Liver (tissue), 8 donors: ENCODE measurements at regions not wholly inside any gene's neighbourhood (a gene's known extent, or its start where the extent isn't known, plus 50 kb on each side); places are given as distances from the start of the nearest gene placed in this dataset.

Experiments
- DNase-seq: peaks from one replicate; pipeline ENCODE4 v3.0.0-alpha.2; 2017; ENCODE audit warnings: low spot score
- H3K27ac ChIP-seq, 2 donors: one replicate each; pipeline ENCODE4 v1.7.0; 2013; ENCODE audit warnings: inconsistent platforms in 2 of 2, low read length in 2 of 2, control low read depth in 1 of 2, low read depth in 1 of 2, mild to moderate bottlenecking in 1 of 2
- H3K27me3 ChIP-seq, 4 donors: one replicate each; pipeline versions ENCODE4 v1.6.1 to v1.7.0; 2013; ENCODE audit warnings: low read length in 3 of 4, inconsistent platforms in 1 of 4, mild to moderate bottlenecking in 1 of 4, moderate library complexity in 1 of 4; ENCODE audit not compliant: control insufficient read depth in 4 of 4, insufficient read depth in 4 of 4
- H3K36me3 ChIP-seq, 4 donors: one replicate each; pipeline versions ENCODE4 v1.6.1 to v1.7.0; 2013; ENCODE audit warnings: low read length in 3 of 4, mild to moderate bottlenecking in 3 of 4, low read depth in 1 of 4, moderate library complexity in 1 of 4; ENCODE audit not compliant: control insufficient read depth in 4 of 4, insufficient read depth in 3 of 4
- H3K4me1 ChIP-seq, 4 donors: one replicate each; pipeline versions ENCODE4 v1.6.1 to v1.7.0; 2013; ENCODE audit warnings: low read length in 3 of 4, mild to moderate bottlenecking in 3 of 4, moderate library complexity in 1 of 4; ENCODE audit not compliant: control insufficient read depth in 4 of 4, insufficient read depth in 4 of 4
- H3K4me3 ChIP-seq, 3 donors: one replicate each; pipeline versions ENCODE4 v1.6.1 to v1.7.0; 2013; ENCODE audit warnings: low read length in 3 of 3, control low read depth in 1 of 3, low read depth in 1 of 3, mild to moderate bottlenecking in 1 of 3
- H3K9ac ChIP-seq, 2 donors: one replicate each; pipeline ENCODE4 v1.7.0; 2013; ENCODE audit warnings: low read length in 2 of 2, mild to moderate bottlenecking in 2 of 2, moderate library complexity in 2 of 2, control low read depth in 1 of 2, low read depth in 1 of 2
- H3K9me3 ChIP-seq, 4 donors: one replicate each; pipeline versions ENCODE4 v1.6.1 to v1.7.0; 2013; ENCODE audit warnings: low read length in 3 of 4; ENCODE audit not compliant: control insufficient read depth in 4 of 4
- CTCF ChIP-seq: fragments of 150-350 bp; IDR thresholded peaks from 2 replicates; pipeline ENCODE4 v1.5.1; 2017; ENCODE audit warnings: improper control_type of control experiment, low read depth, low read length; ENCODE audit not compliant: missing input control
- EGR1 ChIP-seq, 2 donors: IDR thresholded peaks; 2 replicates each; pipeline ENCODE4 v1.6.1; 2016 to 2018; ENCODE audit warnings: antibody characterized with exemption in 2 of 2, low read depth in 2 of 2
- FOXA1 ChIP-seq: IDR thresholded peaks from 2 replicates; pipeline ENCODE4 v1.6.1; 2016; ENCODE audit warnings: antibody characterized with exemption
- FOXA2 ChIP-seq: IDR thresholded peaks from 2 replicates; pipeline ENCODE4 v1.6.1; 2016; ENCODE audit warnings: antibody characterized with exemption
- GABPA ChIP-seq, 2 donors: IDR thresholded peaks in 1 of 2; conservative IDR thresholded peaks in 1 of 2; 2 replicates each; pipeline ENCODE4 v1.6.1; 2016; ENCODE audit warnings: antibody characterized with exemption in 2 of 2, mild to moderate bottlenecking in 1 of 2, moderate library complexity in 1 of 2
- HNF4A ChIP-seq, 2 donors: conservative IDR thresholded peaks; 2 replicates each; pipeline ENCODE4 v1.6.1; 2016; ENCODE audit warnings: antibody characterized with exemption in 2 of 2, mild to moderate bottlenecking in 2 of 2
- HNF4G ChIP-seq: IDR thresholded peaks from 2 replicates; pipeline ENCODE4 v1.6.1; 2016; ENCODE audit warnings: antibody characterized with exemption
- JUND ChIP-seq, 2 donors: IDR thresholded peaks; 2 replicates each; pipeline ENCODE4 v1.6.1; 2016; ENCODE audit warnings: antibody characterized with exemption in 2 of 2
- MAX ChIP-seq: IDR thresholded peaks from 2 replicates; pipeline ENCODE4 v1.6.1; 2016; ENCODE audit warnings: antibody characterized with exemption
- NR2F2 ChIP-seq: IDR thresholded peaks from 2 replicates; pipeline ENCODE4 v1.6.1; 2016; ENCODE audit warnings: antibody characterized with exemption
- RAD21 ChIP-seq, 2 donors: IDR thresholded peaks; 2 replicates each; pipeline ENCODE4 v1.6.1; 2016; ENCODE audit warnings: antibody characterized with exemption in 2 of 2, mild to moderate bottlenecking in 2 of 2
- REST ChIP-seq: IDR thresholded peaks from 2 replicates; pipeline ENCODE4 v1.6.1; 2016; ENCODE audit warnings: antibody characterized with exemption, mild to moderate bottlenecking
- RXRA ChIP-seq, 2 donors: IDR thresholded peaks; 2 replicates each; pipeline ENCODE4 v1.6.1; 2017 to 2018; ENCODE audit warnings: antibody characterized with exemption in 2 of 2, mild to moderate bottlenecking in 1 of 2
- SP1 ChIP-seq: IDR thresholded peaks from 2 replicates; pipeline ENCODE4 v1.6.1; 2018; ENCODE audit warnings: antibody characterized with exemption, mild to moderate bottlenecking
- TAF1 ChIP-seq: conservative IDR thresholded peaks from 2 replicates; pipeline ENCODE4 v1.6.1; 2016; ENCODE audit warnings: antibody characterized with exemption, mild to moderate bottlenecking
- YY1 ChIP-seq: IDR thresholded peaks from 2 replicates; pipeline ENCODE4 v1.6.1; 2016; ENCODE audit warnings: antibody characterized with exemption, mild to moderate bottlenecking
- ZBTB33 ChIP-seq: IDR thresholded peaks from 2 replicates; pipeline ENCODE4 v1.6.1; 2016; ENCODE audit warnings: antibody characterized with exemption
- WGBS: extraction: QIAGEN DNeasy Blood & Tissue Kit; methylation state at CpG from one replicate; pipeline ENCODE4 v1.1.7; 2013; 5-methylcytosine and 5-hydroxymethylcytosine counted together
- TF ChIP-seq, protein P1 (sequence below): IDR thresholded peaks from 2 replicates; pipeline ENCODE4 v1.6.1; 2016; ENCODE audit warnings: antibody characterized with exemption
- donor health status: healthy.
- donor health status: healthy.
- donor health status: healthy.
- donor health status: healthy.
- donor health status: healthy.

DNA sequence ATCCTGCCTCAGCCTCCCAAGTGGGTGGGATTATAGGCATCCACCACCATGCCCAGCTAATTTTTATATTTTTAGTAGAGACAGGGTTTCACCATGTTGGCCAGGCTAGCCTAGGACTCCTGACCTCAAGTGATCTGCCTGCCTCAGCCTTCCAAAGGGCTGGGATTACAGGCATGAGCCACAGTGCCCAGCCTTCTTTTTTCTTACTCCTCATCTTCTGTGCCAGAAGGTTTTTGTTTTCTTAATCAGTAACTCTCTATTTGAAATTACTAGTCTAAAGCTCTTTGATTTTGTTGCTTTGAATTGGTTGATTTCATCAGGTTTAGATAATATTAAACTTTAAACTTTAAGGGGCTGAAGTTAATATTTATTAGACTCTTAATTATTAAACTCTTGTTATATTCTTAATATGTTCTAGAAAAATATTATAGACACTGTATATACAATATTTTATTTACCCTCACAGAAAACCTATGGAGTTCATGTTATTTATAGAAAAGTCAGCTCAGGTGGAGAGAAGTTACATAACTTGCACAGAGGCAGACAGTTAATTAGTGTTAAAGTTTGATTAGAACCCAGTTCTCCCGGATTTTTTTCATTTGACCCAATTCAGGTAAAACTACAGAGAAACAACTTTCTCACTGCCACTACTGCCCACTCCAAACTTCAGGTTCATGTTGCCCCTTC lies 177.4 kb upstream of the SGK1 start:
- no peak overlapping the region for H3K4me3 ChIP-seq
- peak; percentile 24 to 67 for TF ChIP-seq RXRA (IDR thresholded peaks at IDR 0.05)
- no peak for TF ChIP-seq SP1
- no peak for TF ChIP-seq TAF1
- no peak for TF ChIP-seq NR2F2
- TF ChIP-seq, protein P1, sequence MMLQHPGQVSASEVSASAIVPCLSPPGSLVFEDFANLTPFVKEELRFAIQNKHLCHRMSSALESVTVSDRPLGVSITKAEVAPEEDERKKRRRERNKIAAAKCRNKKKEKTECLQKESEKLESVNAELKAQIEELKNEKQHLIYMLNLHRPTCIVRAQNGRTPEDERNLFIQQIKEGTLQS: no peak
- TF ChIP-seq YY1: no peak
- no peak for TF ChIP-seq MAX
- TF ChIP-seq REST: no peak
- no peak for TF ChIP-seq EGR1 (IDR thresholded peaks at IDR 0.05; ENCODE audit: low read depth in 2 of 2)
- TF ChIP-seq JUND (IDR thresholded peaks at IDR 0.05): no peak
- no peak for TF ChIP-seq HNF4G
- TF ChIP-seq CTCF: no peak
- no peak for TF ChIP-seq FOXA2
- peak in 1 of 2 donors; percentile 44 for TF ChIP-seq RAD21 (IDR thresholded peaks at IDR 0.05)
- no peak for TF ChIP-seq GABPA (IDR thresholded peaks at IDR 0.05 in 1 of 2, conservative IDR thresholded peaks at IDR 0.05 in 1 of 2)
- TF ChIP-seq HNF4A (conservative IDR thresholded peaks at IDR 0.05): peak in 1 of 2 donors; percentile 45
- TF ChIP-seq FOXA1: no peak
- no peak for TF ChIP-seq ZBTB33
- no peaks in the 10 kb centered on the region for H3K27me3 ChIP-seq
- 40% methylated on average over 1 of the region's 1 CpG for WGBS
- no peak for DNase-seq
- H3K27ac ChIP-seq: peak overlapping the region; percentile 68 to 77
- H3K4me1 ChIP-seq: peaks cover 0 to 10% (median 5%) of the 10 kb centered on the region in 4 donors
- H3K36me3 ChIP-seq: no peaks in the 10 kb centered on the region
- peak overlapping the region in 1 of 2 donors; percentile 71 for H3K9ac ChIP-seq
- no peaks in the 10 kb centered on the region for H3K9me3 ChIP-seq
